Stimulated activated CD4-positive, alpha-beta T cell treated with anti-CD3 and anti-CD28 coated beads, Interleukin-12 subunit alpha, Interleukin-12 subunit beta, amount 100 ng/mL, for 4 hours (primary cell): ENCODE measurements at regions not wholly inside any gene's neighbourhood (a gene's known extent, or its start where the extent isn't known, plus 50 kb on each side); places are given as distances from the start of the nearest gene placed in this dataset.

Experiments
- DNase-seq: peaks from one replicate; pipeline ENCODE4 v3.0.0-alpha.2; 2020

DNA sequence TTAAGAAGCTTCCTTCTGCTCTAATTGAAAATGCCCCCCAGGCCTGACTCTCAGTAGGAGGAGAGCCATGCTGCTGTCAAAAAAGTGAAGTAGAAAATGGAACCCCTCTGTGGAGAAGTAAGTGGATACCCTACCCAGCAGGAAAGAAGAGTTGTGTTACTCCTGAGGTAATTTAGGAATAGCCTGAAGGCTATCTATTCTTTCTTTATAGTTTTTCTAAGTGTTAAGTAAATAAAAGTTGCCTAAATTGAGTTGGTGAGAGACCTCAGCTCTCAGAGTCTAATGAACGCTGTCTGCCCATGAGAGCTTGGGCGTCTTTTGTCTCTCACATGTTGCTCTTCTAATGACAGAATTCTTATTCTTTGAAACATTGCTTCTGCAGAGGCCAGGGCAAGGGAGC lies 116.2 kb downstream of the NSUN3 start:
- DNase-seq, result no peak

DNA sequence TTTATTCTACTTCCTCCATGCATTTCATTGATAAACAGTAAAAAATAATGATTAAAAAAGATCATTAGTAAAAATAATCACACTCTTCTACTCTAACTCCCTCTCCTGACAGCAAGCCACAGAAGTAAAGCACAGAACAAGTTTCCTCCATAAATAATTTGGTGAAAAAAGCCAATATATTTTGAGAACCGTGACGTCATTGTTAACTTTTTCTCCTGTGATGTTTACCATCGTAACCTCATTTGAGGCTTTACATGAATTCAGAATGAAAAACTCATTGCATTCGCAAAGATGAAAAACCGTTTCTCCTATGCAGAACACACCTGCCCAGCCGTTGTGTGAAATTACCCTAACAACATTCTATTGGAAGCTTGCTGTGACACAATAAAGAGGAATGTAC lies 120.7 kb downstream of the NSUN3 start:
- DNase-seq, result no peak

DNA sequence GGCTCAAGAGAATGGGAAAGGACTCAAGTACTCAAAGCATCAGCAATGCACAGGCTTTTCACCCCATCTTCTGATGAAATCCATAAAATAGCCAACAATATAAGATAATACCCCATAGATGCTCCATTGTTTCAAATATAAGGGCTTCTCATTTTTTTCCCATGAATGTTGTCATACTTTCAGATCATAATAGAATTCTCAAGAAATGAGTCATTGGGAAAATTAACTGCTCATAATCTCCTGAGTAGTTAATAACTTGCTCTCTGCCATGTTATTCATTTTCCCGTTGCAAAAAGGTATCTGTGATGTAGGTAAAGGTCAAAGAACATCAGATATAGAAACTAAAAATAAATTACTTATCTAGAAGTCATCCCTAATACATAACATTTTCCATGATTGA lies 121.9 kb downstream of the NSUN3 start:
- DNase-seq, result no peak

DNA sequence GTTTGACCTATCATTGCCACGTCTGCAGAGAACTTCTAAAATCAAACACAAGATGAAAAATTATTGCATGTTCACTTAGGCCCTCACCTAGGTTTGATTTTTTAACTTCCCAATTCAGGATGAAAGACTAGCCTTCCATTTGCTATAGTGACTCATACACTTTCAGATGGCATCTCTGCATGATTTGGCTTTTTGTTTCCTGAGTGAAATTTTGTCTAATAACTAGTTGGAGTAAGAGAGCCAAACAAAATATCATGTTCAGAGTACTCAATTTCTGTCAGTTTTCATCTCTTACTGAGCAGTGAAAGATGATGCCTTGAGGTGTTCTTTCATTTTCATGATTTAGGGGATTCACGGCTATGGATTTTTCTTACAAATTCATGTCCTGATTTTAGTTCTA lies 122.9 kb downstream of the NSUN3 start:
- no peak for DNase-seq

DNA sequence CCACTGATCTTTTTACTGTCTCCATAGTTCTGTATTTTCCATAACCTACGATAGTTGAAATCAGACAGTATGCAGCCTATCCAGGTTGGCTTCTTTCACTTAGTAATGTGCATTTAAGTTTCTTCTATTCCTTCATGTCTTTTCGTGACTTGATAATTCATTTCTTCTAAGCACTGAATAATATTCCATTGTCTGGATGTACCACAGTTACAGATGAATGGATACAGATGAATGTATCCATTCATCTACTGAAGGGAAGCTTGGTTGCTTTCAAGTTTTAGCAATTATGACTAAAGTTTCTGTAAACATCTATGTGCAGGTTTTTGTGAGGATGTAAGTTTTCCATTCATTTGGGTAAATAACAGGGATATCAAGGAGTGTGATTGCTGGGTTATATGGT lies 124.8 kb downstream of the NSUN3 start:
- no peak for DNase-seq

DNA sequence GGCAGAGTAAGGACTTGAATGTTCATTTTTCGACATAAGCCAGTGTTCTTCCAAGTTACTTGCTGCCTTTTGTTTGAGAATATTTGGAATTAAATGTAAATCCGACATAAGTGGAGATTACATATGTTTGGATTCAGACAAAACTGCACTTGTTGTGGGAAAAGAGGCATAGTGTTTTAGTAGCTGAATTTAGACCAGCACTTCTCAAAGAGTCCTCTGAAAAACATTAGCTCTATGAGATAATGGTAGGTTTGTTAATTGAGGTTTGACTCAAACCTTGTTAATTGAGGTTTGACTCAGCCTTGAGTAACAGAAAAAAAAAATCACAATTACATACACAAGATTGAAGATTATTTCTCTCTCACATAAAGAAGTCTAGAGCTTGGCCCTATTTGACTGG lies 132.5 kb downstream of the NSUN3 start:
- DNase-seq, result no peak

DNA sequence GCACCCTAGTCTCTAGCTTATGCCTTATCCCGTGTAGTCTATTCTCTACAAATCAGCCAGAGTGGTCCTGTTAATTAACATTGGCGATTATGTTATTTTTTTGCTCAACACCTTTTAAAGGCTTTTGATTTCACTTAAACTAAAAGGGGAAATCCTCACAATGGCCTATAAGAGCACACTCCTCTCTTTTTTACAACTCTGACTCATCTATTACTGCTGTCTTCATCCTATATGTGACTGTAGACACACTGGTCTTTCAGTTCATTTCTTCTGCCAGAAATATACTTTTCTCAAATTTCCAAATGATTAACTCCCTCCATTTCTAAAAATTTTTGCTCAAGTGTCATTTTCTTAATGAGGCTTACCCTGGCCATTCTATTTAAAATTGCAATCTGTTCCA lies 143.4 kb downstream of the NSUN3 start:
- no peak for DNase-seq

DNA sequence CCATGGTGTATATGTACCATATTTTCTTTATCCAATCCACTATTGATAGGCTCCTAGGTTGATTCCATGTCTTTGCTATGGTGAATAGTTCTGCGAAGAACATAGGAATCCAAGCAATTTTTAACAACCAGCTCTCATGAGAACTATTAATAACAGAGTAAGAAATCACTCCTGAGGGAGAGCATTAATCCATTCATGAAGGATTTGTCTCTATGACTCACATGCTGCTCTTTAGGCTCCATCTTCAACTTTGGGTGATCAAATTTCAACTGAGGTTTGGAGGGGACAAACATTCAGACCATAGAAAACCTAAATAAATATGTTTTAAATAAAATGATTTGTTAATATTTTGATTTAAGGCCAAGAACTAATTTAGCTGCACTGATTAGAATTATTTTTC lies 147.4 kb downstream of the NSUN3 start:
- no peak for DNase-seq

DNA sequence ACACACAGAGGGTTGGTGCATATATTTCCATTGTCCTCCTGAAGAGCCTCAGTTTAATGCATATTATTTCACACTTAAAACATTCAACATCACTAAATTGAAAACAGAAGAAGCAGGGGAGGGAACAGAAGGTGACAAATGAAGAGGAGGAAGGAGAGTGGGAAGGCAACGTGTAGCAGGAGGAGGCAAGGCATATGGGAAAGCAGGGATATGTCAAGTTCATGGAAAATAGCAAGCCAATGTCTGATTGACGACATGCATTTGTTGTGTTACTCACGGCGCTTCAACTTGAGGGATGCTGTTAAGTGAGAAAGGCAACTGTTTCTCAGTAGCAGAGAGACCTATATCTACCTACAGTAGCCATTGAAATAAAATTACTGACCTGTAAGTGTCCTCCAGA lies 154.5 kb downstream of the NSUN3 start:
- no peak for DNase-seq

DNA sequence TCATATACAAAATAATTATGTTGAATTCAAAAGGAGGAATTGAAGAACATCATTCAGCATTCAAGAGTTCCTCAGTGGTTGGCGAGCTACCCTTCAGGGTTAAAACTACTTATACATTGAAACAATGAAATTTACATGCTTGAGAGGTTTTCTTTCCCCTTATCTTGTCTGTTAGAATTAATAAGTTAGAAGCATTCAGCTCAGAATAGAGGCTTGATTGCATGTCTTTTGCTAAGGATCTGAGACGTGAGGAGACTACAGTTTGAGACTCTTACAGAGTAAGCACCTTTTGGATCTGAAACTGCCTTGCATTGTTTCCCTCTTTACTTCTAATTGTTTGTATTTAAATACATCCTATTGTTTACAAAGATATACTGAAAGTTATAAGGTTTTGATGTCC lies 157.6 kb downstream of the NSUN3 start:
- no peak for DNase-seq

DNA sequence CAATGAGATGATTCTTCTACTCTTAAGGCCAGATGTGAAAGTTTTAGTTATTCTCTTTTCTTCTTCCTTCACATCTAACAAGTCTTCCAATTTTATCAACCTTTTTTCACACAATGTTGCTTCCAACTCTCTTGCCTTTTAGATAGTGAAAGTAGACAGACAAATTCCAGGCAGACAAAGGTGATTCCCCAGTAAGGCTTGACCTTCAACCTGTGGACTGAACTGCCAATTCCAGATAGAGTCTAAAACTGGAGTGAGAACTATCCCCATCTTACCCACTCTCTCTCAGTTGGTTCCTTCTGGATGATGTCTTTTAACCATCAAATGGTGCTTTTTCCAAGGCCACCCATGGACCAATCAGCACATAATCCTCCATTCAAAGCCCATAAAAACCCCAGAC lies 159.0 kb downstream of the NSUN3 start:
- DNase-seq, result no peak

DNA sequence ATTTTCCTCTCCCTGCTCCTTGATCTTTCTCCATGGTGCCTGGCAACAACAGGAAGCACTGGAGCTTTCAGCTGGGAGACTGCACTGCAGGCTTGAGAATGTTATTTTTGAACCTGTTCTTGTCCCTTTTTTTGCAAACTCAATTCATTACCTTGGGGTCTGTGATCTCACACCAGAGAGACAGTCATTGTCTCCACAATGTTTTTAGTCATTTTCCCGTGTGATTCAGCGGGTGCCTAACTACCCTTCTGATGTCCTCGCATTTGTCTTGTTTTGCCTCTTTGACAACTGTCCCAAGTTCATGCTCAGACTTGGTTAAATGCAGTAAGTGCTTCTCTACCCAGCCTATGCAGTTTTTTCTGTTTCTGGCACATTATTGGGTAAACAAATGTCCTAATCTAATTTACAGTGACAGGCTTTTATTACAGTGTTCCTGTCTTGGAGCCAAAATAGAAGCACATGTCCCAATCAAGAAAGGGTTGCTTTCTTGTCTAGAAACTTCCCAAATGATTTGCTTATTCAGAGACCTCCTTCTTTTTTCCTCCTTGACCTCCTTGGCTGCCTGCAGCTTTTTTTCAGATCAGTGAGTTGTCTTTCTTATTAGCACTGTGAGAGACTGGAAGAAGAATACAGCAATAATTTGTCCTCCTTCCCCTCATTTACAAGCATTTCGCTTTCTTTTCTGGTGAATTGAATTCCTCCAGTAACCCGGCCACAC lies 162.4 kb downstream of the NSUN3 start:
- no peak for DNase-seq

DNA sequence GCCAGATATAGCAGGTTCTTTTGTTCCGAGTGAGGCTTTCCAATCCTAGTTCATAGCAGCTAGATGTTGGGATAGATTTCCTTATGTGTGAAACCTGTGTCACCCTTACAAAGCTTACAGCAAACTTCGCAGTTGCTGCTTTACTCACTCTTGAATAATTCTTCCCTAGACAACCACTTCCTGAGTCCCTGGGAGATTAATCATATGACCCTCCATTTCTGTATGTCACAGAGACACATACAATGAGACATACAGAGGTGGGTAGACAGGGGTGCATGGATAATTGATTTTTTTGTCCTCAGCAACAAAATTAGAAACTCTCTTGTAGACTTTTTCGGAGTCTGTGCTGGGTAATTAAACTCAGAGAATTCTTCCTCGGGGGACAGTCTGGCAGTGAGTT lies 163.2 kb downstream of the NSUN3 start:
- DNase-seq, result no peak

DNA sequence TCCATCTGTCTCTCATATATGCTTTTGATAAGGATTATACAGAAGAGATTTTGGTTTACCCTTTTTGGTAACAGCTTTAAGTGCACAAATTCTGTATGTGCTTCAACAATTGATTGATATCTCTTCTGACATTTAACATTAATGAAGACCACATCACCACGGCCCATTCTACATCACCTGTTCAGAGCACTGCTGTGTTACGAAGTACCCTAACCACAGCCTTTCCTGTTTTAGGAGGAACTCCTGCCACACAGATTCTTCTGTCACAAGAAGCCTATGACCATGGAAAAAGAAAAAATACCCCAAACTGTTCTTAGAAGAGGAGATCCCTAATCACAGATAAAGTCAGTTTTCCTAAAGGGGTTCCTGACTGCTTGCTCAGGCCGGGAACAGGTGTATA lies 170.1 kb downstream of the NSUN3 start:
- DNase-seq, result no peak

DNA sequence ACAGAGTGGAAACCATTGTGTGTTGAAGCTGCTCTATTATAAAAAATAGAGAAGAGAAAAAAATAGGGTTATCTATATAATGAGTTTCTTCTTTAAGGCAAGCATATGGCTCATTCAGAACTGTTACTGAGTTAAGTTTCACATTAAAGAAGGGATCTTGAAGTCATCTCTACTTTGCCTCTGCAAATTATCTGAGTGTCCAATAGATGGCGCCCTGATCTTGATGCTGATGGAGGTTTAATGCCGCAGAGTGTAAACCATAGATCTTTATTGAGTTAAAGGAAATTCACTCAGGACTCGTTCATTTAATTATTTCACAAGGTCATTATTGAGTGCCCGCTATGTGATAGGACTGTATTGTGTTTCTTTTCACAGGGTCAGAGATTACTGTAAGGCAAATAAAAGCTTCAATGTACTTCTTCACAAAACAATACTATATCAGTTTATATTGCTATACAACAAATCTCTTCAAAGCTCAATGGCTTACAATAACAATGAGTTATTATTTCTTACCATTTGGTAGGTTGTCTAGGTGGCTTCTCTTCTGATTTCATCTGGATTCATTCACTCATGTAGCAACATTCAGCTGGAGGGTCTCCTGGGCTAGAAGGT lies 171.4 kb downstream of the NSUN3 start:
- no peak for DNase-seq

DNA sequence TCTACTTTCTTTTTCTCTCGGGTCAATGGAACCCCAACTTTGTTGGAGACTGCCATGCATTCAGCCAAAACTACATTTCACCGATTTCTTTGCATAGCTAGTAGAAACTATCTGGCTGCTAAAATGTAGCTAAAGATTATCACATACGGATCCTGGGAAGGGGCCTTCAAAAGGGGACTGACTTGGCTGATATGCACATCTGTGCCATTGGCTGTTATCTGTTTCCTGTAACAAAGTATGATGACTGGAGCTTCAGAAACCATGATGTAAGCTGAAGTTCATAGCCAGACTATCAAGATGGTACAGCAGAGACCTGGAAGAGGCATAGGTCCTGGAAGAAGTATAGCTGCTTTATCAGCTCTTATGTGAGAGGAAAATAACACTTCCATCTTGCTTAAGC lies 179.1 kb downstream of the NSUN3 start:
- DNase-seq, result no peak

DNA sequence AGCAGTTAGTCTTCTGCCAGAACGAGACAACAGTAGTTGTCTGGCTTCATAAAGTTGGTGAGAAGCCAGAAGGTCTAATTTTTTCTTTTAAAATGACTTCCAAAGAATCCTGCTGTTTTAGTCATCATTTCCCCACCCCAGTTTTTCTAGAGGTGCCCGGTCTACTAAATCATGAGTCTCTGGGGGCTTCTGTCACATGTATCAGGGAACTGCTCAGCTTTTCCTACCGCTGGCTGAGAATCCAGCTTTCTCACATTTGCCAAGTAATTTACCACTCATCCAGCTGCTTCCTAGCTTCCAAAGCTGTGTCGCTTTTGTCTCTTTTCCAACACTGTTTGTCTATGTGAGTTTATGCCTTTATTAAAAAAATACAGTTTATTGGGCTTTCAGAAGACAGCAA lies 183.3 kb downstream of the NSUN3 start:
- DNase-seq, result no peak

DNA sequence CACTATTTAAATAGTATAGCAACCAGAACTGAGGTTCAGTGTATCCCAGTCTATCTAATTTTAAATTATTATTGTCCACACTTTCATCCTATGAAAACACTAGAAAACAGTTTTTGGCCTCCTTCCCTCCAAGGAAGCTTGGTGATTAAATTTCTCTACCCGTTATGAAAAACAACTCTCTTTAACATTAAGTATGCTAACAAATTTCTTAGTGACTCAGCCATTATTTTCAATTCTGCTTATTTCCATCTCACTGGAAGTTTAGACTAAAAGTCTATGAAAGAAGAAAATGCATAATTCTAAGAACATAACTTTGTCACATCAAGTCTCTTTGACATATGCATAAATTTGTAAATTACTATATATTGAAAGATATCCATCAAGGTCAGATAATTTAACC lies 185.2 kb downstream of the NSUN3 start:
- DNase-seq, result no peak

DNA sequence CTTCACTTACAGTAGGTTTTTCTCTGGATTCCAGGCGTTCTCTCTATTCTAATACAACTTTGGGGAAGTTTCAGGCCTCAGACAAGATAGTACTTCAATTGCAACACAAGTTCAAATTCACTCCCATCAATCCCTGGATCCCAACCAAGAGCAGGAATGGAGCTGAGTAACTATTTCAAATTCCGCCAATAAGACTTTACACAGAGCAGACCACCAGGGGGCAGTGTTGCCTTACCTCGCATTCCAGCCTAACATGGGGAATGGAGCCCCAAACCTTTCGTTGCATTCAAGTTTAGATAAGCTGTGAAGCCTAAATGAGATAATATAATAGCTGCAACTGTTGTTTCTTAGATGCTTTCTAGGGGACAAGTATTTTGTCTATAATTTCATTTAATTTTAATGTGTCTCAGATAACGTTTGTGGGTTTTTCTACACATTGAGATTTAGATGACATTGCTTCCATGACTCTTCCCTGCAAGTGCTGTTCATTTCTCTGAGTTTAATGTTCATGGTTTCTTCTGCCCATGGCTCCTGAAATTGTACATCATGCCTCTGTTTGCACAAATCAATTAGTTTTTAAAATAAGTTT lies 186.7 kb downstream of the NSUN3 start:
- DNase-seq, result peak; percentile 51

DNA sequence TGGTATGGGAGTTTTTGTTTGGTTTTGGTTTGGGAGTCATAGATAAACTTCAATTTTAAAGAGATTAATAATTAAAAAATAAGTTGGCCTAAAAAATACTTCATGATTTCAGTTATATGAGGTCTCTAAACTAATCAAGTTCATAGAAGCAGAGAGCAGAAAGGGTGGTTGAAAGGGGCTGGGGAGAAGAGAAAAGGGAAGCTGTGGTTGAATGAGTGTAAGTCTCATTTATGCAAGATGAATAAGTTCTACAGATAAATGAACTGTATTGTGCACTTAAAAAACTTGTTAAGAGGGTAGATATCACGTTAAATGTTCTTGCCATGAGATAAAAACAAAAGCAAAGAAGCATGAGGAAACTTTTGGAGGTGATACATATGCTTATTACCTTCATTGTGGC lies 188.7 kb downstream of the NSUN3 start:
- DNase-seq, result no peak

DNA sequence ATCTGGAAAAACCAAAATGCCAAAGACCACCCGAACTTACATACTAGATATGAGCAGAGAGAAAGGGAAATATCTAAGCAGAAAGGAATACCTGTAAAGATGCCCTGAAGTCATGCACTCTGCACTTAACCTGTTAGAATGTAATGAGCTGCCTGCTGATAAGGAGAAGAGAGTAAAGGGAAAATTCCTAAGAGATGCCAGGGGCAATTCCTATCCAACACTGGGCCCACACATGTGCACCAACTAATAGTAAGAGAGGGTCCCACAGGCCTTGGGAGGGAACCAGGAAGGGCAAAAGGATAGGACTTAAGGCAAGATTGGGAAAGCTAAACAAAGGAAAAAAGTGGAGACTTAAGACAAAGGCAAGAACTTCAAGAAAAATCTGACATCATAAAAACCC lies 189.5 kb downstream of the NSUN3 start:
- no peak for DNase-seq

DNA sequence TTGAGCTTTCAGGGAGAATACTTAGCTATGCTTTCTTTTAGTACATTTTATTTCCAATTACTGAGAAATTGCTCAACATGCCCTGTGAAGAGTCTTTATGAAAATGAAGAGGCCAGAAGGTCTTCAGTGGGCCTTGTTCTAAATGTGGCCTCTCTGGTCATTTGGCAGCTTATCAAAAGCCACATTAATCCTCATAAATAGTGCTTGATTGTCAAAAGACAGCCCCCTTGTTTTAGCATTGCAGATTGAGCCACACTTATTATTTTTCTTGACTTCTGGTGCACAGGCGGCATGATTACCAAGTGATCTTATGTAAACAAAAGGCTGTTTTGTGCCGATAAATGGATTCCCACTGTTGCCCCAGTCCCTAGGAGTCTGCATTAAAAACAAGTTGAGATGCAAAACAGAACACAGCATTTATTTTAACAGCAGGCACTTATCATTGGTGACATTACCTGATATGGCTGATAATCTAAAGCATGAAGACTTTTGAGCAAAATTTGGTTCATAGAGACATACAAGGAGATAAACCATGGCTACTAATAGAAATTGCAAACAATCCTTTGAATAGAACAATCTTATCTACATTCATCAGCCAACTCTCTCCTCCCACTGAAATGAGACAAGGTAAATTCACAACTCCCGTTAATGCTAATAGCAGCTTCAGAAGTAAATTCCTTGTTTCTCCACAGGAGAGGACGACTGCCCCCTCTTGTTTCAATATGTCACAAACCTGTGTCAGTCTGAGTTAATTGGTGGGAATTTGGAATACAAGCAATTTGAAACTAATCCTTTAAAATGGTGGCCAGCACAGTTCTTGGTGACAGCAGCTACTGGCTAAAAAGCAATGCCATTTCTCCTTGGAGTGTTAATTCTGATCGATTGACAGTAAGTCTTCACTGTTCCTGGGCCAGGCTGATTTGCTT lies 194.3 kb downstream of the NSUN3 start:
- no peak for DNase-seq

DNA sequence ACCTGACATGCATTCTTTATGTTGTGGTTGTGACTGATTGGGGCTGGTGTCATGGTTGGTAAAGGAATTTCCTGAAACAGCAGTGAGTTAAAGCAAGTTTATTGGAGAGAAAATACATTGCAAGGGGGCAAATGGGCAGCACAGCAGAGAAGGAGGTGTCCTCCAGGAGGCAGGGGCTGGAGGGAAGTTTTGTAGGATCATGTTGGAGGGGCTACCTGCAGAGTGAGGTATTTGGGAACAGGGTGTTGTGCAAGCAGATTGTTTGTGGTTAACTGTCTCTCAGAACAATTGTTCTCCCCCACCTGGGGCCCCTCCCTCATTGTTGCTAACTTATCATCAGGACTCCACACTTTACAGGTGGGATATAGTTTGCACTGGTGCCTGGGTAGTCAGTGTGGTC lies 196.0 kb downstream of the NSUN3 start:
- DNase-seq, result no peak

DNA sequence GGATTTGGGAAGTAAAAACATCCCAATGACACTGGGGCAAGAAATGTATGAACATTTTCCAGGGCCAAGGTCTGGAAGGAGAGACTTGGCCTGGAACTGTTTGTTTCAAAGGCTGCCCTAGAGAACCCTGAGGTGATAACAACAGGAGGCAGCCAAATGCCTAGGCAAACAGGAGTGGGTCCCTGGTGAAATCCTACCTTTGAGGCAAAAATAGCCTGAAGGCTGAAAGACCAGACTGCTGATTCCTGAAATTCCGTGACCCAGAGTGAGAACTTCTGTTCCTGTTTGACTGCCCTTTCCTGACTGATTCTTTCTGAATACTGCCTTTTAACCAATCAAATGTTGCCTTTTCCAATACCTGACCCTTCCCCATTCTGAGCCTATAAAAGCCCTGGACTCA lies 196.4 kb downstream of the NSUN3 start:
- no peak for DNase-seq
